KMS-11 (cell line): ENCODE measurements at regions not wholly inside any gene's neighbourhood (a gene's known extent, or its start where the extent isn't known, plus 50 kb on each side); places are given as distances from the start of the nearest gene placed in this dataset.

Source experiments
- H2AFZ ChIP-seq: fragments of 200-600 bp; sonication (generic); 2 replicates; pipeline ENCODE4 v1.6.1; 2016; ENCODE audit warnings: antibody characterized with exemption, mixed run types, low read depth
- H3K27ac ChIP-seq: fragments of 200-600 bp; sonication (generic); 2 replicates; pipeline ENCODE4 v1.6.1; 2016; ENCODE audit warnings: mild to moderate bottlenecking, mixed run types
- H3K27me3 ChIP-seq: fragments of 200-600 bp; sonication (generic); 2 replicates; pipeline ENCODE4 v1.6.1; 2017; ENCODE audit warnings: mild to moderate bottlenecking, low read depth, mixed run types, moderate library complexity; ENCODE audit not compliant: insufficient read depth
- H3K36me3 ChIP-seq: fragments of 200-600 bp; sonication (generic); 2 replicates; pipeline ENCODE4 v1.6.1; 2017; ENCODE audit warnings: mild to moderate bottlenecking, mixed run types; ENCODE audit not compliant: insufficient read depth
- H3K4me1 ChIP-seq: fragments of 200-600 bp; sonication (generic); 2 replicates; pipeline ENCODE4 v1.6.1; 2016; ENCODE audit warnings: mild to moderate bottlenecking, low read depth, mixed run types; ENCODE audit not compliant: poor library complexity, severe bottlenecking
- H3K4me2 ChIP-seq: fragments of 200-600 bp; sonication (generic); 2 replicates; pipeline ENCODE4 v1.7.0; 2016; ENCODE audit warnings: mild to moderate bottlenecking, mixed run types
- H3K4me3 ChIP-seq: fragments of 200-600 bp; sonication (generic); IDR thresholded peaks from 2 replicates; pipeline ENCODE4 v1.6.1; 2017; ENCODE audit warnings: low read depth, low read length, mixed read lengths; ENCODE audit not compliant: insufficient read depth
- H3K79me2 ChIP-seq: fragments of 200-600 bp; sonication (generic); 2 replicates; pipeline ENCODE4 v1.6.1; 2016; ENCODE audit warnings: low read depth, mixed run types; ENCODE audit not compliant: insufficient read depth
- H3K9ac ChIP-seq: fragments of 200-600 bp; sonication (generic); 2 replicates; pipeline ENCODE4 v1.6.1; 2016; ENCODE audit warnings: mild to moderate bottlenecking, mixed run types
- H4K20me1 ChIP-seq: fragments of 200-600 bp; sonication (generic); 2 replicates; pipeline ENCODE4 v1.6.1; 2016; ENCODE audit warnings: mild to moderate bottlenecking, mixed run types; ENCODE audit not compliant: insufficient read depth
- CTCF ChIP-seq: fragments of 200-600 bp; sonication (generic); conservative IDR thresholded peaks from 2 replicates; pipeline ENCODE4 v1.6.1; 2017; ENCODE audit warnings: low read depth, mild to moderate bottlenecking, antibody characterized with exemption, low read length, moderate library complexity, mixed read lengths

- Histone ChIP-seq H3K79me2 (no peaks in the 10 kb centered on the region), H2AFZ (no peak overlapping the region), H3K9ac (no peak overlapping the region), H3K27me3 (no peaks in the 10 kb centered on the region), H3K36me3 (no peaks in the 10 kb centered on the region), H3K4me1 (no peaks in the 10 kb centered on the region), H3K27ac (no peak overlapping the region), H4K20me1 (no peaks in the 10 kb centered on the region), H3K4me3 (no peak overlapping the region), H3K4me2 (no peak overlapping the region)
- TF ChIP-seq CTCF, result no peak
Measured at GRCh38 chr2:217563565-217563964, 439.2 kb downstream of the TNS1 start.

DNA sequence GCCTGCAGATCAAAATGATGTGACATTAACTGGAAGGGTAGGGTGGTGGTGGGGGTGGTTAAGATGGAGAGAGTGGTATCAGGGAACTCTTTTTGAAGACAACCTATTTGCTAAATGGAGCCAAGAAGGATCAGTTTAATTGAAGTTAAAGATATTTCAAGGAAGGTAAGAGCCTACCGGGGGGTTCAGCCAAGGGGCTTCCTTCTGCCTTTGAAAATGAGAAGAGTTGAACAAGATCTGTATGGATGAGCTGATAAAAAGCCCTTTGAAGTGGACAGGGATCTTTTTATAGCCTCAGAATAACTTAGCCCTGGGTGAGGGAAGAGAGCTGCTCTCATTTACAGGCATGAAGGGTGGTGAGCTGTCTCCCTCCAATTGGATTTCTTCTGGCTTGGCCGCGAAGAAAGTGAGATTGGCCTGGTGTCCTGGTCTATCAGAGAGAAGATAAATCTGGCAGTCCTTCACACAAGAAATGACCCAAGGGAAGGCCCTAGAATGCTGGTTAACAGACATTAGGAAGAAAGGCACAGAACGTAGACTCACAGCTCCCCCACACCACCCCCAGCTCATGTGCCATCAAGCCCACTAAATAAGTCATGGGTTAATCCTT lies 439.8 kb downstream of the TNS1 start:
- no peaks in the 10 kb centered on the region for H3K4me1 ChIP-seq
- no peak for TF ChIP-seq CTCF
- H2AFZ ChIP-seq, result no peak overlapping the region
- no peaks in the 10 kb centered on the region for H3K36me3 ChIP-seq
- no peak overlapping the region for H3K27ac ChIP-seq
- no peaks in the 10 kb centered on the region for H3K79me2 ChIP-seq
- H4K20me1 ChIP-seq, result no peaks in the 10 kb centered on the region
- H3K9ac ChIP-seq, result no peak overlapping the region
- no peak overlapping the region for H3K4me3 ChIP-seq
- no peaks in the 10 kb centered on the region for H3K27me3 ChIP-seq
- H3K4me2 ChIP-seq, result no peak overlapping the region

- H3K36me3 ChIP-seq, result no peaks in the 10 kb centered on the region
- TF ChIP-seq CTCF, result no peak
Measured at GRCh38 chr2:217559084-217559483, 443.7 kb downstream of the TNS1 start.

DNA sequence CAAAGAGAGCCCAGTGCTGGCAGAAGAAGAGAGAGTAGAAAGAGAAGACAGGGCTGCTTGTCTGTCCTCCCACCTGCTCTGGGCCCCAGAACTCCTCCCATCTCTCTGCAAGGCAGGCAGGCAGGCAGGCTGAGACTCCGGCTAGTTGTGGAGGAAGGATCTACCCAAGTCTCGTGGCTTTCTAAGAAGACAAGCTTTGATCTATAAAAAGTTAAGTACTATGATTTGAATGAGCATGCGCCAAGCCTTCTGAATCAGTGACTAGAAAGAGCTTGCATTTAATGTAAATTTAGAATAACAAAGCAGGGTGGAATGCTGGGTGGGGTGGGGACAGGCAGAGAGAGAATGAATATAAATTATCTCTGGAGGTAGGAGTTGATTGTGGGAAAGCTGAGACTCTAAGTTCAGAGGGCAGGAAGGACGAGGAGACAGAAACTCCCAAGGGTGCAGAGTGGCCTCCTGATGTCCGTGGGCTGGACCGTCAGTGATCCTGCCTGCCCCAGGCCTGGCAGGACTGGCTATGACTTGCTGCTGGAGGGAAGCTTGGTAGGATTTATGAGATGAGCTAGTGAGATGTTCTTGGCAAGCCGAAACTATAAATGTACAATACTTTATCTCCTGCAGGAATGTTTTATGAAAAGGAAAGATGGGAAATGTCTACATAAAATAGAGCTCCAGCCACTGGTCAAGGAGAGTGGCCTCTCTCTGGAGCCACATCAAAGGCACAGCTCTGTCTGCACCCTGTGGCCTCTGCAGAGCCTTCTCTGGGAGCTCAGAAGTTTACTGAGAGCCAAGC lies 447.5 kb downstream of the TNS1 start:
- Histone ChIP-seq H3K4me2 (no peak overlapping the region), H3K27ac (no peak overlapping the region), H3K79me2 (no peaks in the 10 kb centered on the region), H3K4me3 (no peak overlapping the region), H4K20me1 (no peaks in the 10 kb centered on the region), H3K9ac (no peak overlapping the region), H3K36me3 (no peaks in the 10 kb centered on the region), H3K27me3 (no peaks in the 10 kb centered on the region), H3K4me1 (no peaks in the 10 kb centered on the region), H2AFZ (no peak overlapping the region)
- no peak for TF ChIP-seq CTCF

More at GRCh38 chr2:217559084-217559483, 443.7 kb downstream of the TNS1 start:
- no peaks in the 10 kb centered on the region for H3K79me2 ChIP-seq
- H3K4me2 ChIP-seq, result no peak overlapping the region
- H3K27ac ChIP-seq, result no peak overlapping the region
- H3K4me1 ChIP-seq, result no peaks in the 10 kb centered on the region
- H4K20me1 ChIP-seq, result no peaks in the 10 kb centered on the region
- no peak overlapping the region for H2AFZ ChIP-seq
- no peaks in the 10 kb centered on the region for H3K27me3 ChIP-seq
- H3K9ac ChIP-seq, result no peak overlapping the region
- H3K4me3 ChIP-seq, result no peak overlapping the region
